HEK293T (cell line): ENCODE measurements at regions not wholly inside any gene's neighbourhood (a gene's known extent, or its start where the extent isn't known, plus 50 kb on each side); places are given as distances from the start of the nearest gene placed in this dataset.

ENCODE experiments used
- CTCF ChIA-PET: fragments of 350-600 bp; formaldehyde crosslinking; extraction: SDS; loops from one replicate; lab custom pipeline; 2021; ENCODE audit warnings: antibody characterized with exemption, inconsistent platforms; lab: Yijun Ruan, JAX
- POLR2A ChIA-PET: fragments of 350-600 bp; formaldehyde crosslinking; extraction: SDS; loops from one replicate; lab custom pipeline; 2020; ENCODE audit warnings: antibody characterized with exemption, inconsistent platforms; lab: Yijun Ruan, JAX
- DNase-seq: peaks from one replicate; pipeline ENCODE4 v3.0.0; 2012; ENCODE audit warnings: mixed read lengths; ENCODE audit errors: extremely low spot score
- ARNT ChIP-seq: fragments of 450-650 bp; IDR thresholded peaks from 2 replicates; pipeline ENCODE4 v1.6.1; 2017; ENCODE audit warnings: mild to moderate bottlenecking
- BHLHE40 ChIP-seq: fragments of 450-650 bp; IDR thresholded peaks from 2 replicates; pipeline ENCODE4 v1.6.1; 2016; ENCODE audit warnings: mild to moderate bottlenecking, moderate library complexity, borderline replicate concordance
- CTBP1 ChIP-seq: fragments of 450-650 bp; IDR thresholded peaks from 2 replicates; pipeline ENCODE4 v1.6.1; 2016; ENCODE audit warnings: borderline replicate concordance
- ELF4 ChIP-seq: fragments of 450-650 bp; IDR thresholded peaks from 2 replicates; pipeline ENCODE4 v1.6.1; 2017; ENCODE audit warnings: antibody characterized with exemption
- FOXA1 ChIP-seq: fragments of 450-650 bp; IDR thresholded peaks from 2 replicates; pipeline ENCODE4 v1.6.1; 2016; ENCODE audit warnings: mild to moderate bottlenecking
- FOXK2 ChIP-seq: fragments of 450-650 bp; IDR thresholded peaks from 2 replicates; pipeline ENCODE4 v1.6.1; 2016; ENCODE audit warnings: mild to moderate bottlenecking
- FOXM1 ChIP-seq: fragments of 450-650 bp; IDR thresholded peaks from 2 replicates; pipeline ENCODE4 v1.6.1; 2017; ENCODE audit warnings: mild to moderate bottlenecking, borderline replicate concordance
- HDGF ChIP-seq: fragments of 450-650 bp; IDR thresholded peaks from 2 replicates; pipeline ENCODE4 v1.6.1; 2017; ENCODE audit warnings: antibody characterized with exemption, borderline replicate concordance
- L3MBTL2 ChIP-seq: fragments of 450-650 bp; conservative IDR thresholded peaks from 2 replicates; pipeline ENCODE4 v1.6.1; 2016; ENCODE audit warnings: mild to moderate bottlenecking
- LEF1 ChIP-seq: fragments of 450-650 bp; IDR thresholded peaks from 2 replicates; pipeline ENCODE4 v1.6.1; 2017; ENCODE audit warnings: mild to moderate bottlenecking, borderline replicate concordance
- NFRKB ChIP-seq: fragments of 450-650 bp; IDR thresholded peaks from 2 replicates; pipeline ENCODE4 v1.6.1; 2016; ENCODE audit warnings: mild to moderate bottlenecking, moderate library complexity
- PKNOX1 ChIP-seq: fragments of 450-650 bp; IDR thresholded peaks from 2 replicates; pipeline ENCODE4 v1.6.1; 2016
- SP1 ChIP-seq: fragments of 450-650 bp; IDR thresholded peaks from 2 replicates; pipeline ENCODE4 v1.6.1; 2017
- SUZ12 ChIP-seq: fragments of 450-650 bp; IDR thresholded peaks from 2 replicates; pipeline ENCODE4 v1.6.1; 2016; ENCODE audit warnings: mild to moderate bottlenecking
- TARDBP ChIP-seq: fragments of 450-650 bp; IDR thresholded peaks from 2 replicates; pipeline ENCODE4 v1.6.1; 2016
- ZNF384 ChIP-seq: fragments of 450-650 bp; IDR thresholded peaks from 2 replicates; pipeline ENCODE4 v1.6.1; 2016

DNA sequence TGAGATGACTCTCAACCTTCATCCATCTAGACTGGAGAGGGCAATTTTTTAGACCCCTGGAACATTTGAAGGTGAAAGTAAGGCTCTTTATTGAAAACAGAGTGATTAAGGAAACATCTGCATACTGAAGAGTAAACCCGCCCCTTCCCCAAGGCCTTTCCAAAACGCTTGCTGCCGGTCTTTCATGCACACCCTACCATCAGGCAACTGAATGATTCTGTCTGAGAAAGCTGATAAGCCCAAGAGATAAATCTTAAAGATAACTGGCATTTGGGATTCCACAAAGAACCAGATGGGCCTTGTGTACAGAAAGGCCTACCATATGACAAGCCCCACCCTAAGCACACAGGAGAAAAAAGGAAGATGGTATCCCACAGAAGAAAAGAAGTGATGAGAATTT is 54.4 kb upstream of the PIK3R1 start:
- CTCF ChIA-PET: no interaction called here
- TF ChIP-seq FOXK2 (no peak), SP1 (no peak), BHLHE40 (no peak), L3MBTL2 (no peak), CTBP1 (no peak), FOXA1 (no peak), FOXM1 (no peak), PKNOX1 (no peak), ARNT (no peak), SUZ12 (no peak), HDGF (no peak), ZNF384 (no peak), TARDBP (no peak), ELF4 (no peak), LEF1 (no peak), NFRKB (no peak)
- DNase-seq: no peak
- POLR2A ChIA-PET: no interaction called here

DNA sequence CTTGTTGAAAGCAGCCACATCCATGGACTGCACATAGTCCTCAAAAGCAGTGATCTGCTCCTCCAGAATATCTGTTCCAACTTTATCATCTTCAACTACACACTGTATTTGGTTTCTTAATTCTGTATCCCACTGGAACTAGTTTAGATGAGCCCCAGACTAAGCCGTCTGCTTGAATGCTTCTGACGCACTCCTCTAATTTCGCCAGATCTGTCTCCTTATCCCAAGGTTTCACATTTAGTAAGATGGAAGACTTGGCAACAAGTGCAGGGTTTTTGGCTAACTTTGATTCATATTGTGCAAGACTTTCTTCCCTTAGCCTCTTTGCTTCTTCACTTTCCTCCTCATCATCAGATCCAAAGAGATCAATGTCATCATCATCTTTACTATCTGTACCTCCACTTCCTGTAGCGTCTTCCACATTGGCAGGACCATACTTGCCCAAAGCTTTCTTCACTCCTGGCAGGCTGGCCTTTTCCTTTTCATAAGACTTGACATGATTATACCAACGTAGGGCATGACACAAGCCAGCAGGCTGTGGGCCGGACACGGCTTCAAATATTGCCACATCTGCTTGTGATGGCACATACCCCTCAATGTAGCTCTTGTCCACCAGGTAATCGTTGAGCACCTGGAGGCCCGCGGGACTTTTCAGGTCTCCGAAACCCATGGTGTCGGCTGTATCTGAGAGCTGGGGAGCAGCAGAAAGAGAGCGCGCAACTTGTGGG is 56.2 kb upstream of the PIK3R1 start:
- POLR2A ChIA-PET: no interaction called here
- no peak for DNase-seq
- no peak for TF ChIP-seq LEF1
- no peak for TF ChIP-seq NFRKB
- no peak for TF ChIP-seq FOXM1
- no peak for TF ChIP-seq ELF4
- TF ChIP-seq HDGF: no peak
- TF ChIP-seq BHLHE40: no peak
- TF ChIP-seq ARNT: no peak
- TF ChIP-seq TARDBP: no peak
- TF ChIP-seq SUZ12: no peak
- TF ChIP-seq PKNOX1: no peak
- no peak for TF ChIP-seq CTBP1
- TF ChIP-seq FOXA1: no peak
- TF ChIP-seq SP1: no peak
- TF ChIP-seq FOXK2: no peak
- TF ChIP-seq ZNF384: no peak
- no peak for TF ChIP-seq L3MBTL2
- CTCF ChIA-PET: no interaction called here

- DNase-seq: no peak
- POLR2A ChIA-PET: no interaction called here
- CTCF ChIA-PET: no interaction called here
- no peak for TF ChIP-seq CTBP1
- TF ChIP-seq LEF1: no peak
- TF ChIP-seq ZNF384: no peak
- TF ChIP-seq ARNT: no peak
- TF ChIP-seq ELF4: no peak
- no peak for TF ChIP-seq PKNOX1
- TF ChIP-seq TARDBP: no peak
- TF ChIP-seq FOXM1: no peak
- TF ChIP-seq L3MBTL2: no peak
- no peak for TF ChIP-seq NFRKB
- no peak for TF ChIP-seq FOXK2
- TF ChIP-seq SUZ12: no peak
- no peak for TF ChIP-seq BHLHE40
- no peak for TF ChIP-seq FOXA1
- no peak for TF ChIP-seq HDGF
- TF ChIP-seq SP1: no peak
Observed at GRCh38 chr5:68155940-68156339, 59.6 kb upstream of the PIK3R1 start.

- no peak for DNase-seq
- CTCF ChIA-PET: no interaction called here
- TF ChIP-seq FOXK2 (no peak), ZNF384 (no peak), HDGF (no peak), PKNOX1 (no peak), ARNT (no peak), CTBP1 (no peak), L3MBTL2 (no peak), ELF4 (no peak), BHLHE40 (no peak)
- POLR2A ChIA-PET: no interaction called here
Observed at GRCh38 chr5:68154119-68154857, 61.3 kb upstream of the PIK3R1 start.

DNA sequence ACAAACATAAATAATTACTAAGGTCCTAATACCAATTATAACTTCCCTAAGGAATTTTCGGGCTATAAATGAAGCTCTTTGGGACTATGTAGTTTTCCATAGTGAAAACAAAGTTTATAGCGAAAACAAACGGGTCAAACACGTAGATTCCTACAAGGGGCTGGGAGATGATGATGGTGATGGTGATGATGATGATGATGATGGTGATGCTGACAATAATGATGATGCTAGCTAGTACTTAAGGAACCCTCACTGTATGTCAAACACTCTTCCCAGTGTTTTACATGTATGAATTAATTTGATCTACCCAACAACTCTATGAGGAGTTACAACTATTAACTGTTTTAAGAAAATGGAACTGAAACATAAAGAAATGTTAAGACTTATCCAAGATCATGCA is 63.7 kb upstream of the PIK3R1 start:
- ChIA-PET CTCF (no interaction called here), POLR2A (no interaction called here)
- DNase-seq: no peak
- TF ChIP-seq PKNOX1: no peak
- TF ChIP-seq ZNF384: no peak
- TF ChIP-seq FOXK2: no peak
- TF ChIP-seq SUZ12: no peak
- TF ChIP-seq CTBP1: no peak
- no peak for TF ChIP-seq FOXA1
- no peak for TF ChIP-seq TARDBP
- TF ChIP-seq ELF4: no peak
- TF ChIP-seq SP1: no peak
- no peak for TF ChIP-seq BHLHE40
